ENCODE measurements at regions not wholly inside any gene's neighbourhood (a gene's known extent, or its start where the extent isn't known, plus 50 kb on each side); places are given as distances from the start of the nearest gene placed in this dataset.
"Not testable (repeated sequence)": the region's sequence is repeated elsewhere in the genome, so short reads cannot be mapped to it uniquely, and the experiment has no call there.

DNA sequence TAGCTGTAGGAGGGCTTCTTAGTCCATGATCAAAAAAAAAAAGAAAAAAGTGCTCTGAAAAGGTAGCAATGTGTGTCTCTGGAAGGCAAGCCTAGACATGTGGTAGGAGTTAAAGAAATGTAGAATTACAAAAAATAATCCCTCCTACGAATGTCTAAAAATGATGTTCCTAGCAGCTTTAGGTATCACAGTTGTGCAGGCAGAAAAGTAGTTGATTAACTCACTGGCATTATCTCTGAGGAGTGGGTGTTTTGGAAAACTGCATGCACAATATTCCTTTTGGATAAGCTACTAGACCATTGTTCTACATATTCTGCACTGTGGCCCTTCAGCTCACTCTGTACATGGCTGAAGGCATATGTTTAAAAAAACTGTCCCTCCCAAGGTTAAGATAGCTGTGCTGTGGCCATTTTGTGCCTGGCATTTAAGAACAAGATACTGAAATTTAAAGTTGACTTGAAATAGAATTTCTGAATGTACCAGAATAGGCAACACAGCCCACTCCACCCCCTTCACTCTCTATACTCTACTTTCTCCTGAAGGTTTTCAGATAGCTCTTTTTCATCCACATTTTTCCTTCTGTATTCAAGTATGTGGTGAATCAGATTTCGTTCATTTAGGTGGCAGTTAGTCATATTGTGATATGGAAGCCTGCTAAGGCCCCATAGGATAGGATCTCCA is 463.9 kb upstream of the LRRC7 start:
- no peak for TF ChIP-seq TAF1 (IDR thresholded peaks at IDR 0.05; ENCODE audit: borderline replicate concordance, low read depth, low read length)
- TF ChIP-seq POLR2A (IDR thresholded peaks at IDR 0.05; ENCODE audit: low read depth, low read length), result no peak
- TF ChIP-seq POLR2AphosphoS5 (IDR thresholded peaks at IDR 0.05; ENCODE audit: low read depth, low read length), result no peak
- FAIRE-seq, result no peak
- no peak for DNase-seq (ENCODE audit: insufficient read length)

DNA sequence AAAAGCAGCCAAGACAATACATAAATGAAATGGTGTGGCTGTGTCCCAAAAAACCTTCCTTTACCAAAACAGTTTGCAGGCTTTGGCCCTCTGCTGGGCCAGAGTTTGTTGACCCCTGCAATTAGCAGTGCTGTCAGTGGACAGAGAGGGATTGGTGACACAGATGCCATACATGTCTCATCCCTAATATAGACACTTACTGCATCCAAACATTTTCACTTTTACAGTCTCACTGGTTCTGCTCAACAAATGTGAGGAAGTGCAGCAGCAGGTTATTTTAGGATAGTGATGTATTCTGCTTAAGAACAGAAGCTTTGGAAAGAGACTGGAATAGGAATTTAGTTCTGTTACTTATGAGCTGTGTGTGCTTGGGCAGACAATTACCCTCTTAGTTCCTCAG is 462.8 kb upstream of the LRRC7 start:
- TF ChIP-seq POLR2A (IDR thresholded peaks at IDR 0.05; ENCODE audit: low read depth, low read length) (no peak), POLR2AphosphoS5 (IDR thresholded peaks at IDR 0.05; ENCODE audit: low read depth, low read length) (no peak), TAF1 (IDR thresholded peaks at IDR 0.05; ENCODE audit: borderline replicate concordance, low read depth, low read length) (no peak)
- FAIRE-seq, result no peak
- no peak for DNase-seq (ENCODE audit: insufficient read length)

DNA sequence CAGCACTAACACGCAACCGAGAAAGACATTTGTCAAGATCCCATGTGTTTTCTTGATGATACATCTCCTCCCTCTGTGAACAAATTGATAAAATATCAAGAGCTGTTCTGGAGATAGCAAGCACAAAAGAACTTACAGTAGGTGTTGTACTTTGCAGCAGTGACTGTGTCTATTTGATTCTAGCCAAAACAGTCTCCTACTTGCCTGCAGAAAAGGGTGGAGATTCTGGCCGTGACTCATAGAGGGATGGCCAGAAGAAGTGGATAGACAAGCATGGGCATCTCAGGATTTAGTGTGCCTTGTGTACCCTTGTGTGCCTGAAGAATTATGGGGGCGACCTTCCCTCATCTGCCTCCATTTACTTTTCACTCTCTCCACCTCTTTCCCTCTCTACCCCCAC is 458.4 kb upstream of the LRRC7 start:
- DNase-seq (ENCODE audit: insufficient read length) (no peak), FAIRE-seq (no peak)
- no peak for TF ChIP-seq TAF1 (IDR thresholded peaks at IDR 0.05; ENCODE audit: borderline replicate concordance, low read depth, low read length)
- no peak for TF ChIP-seq POLR2AphosphoS5 (IDR thresholded peaks at IDR 0.05; ENCODE audit: low read depth, low read length)
- TF ChIP-seq POLR2A (IDR thresholded peaks at IDR 0.05; ENCODE audit: low read depth, low read length), result no peak

DNA sequence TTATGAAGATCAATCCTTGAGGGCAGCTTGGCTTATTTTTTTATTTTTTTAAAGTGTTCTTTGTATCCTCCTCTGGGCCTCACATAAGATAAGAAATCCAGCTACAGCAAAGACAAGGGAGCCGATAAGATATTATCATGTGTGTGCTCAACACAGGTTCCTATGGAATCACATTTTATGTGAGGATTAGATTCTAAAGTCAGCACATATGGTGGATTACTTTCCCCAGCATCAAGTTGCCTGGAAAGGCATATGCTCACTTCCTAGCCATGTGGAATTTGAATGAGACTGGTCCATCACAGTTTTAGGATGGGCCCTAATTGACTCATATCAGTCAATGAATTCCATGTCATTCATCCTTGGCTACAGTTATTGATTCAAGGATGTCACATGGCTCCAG is 456.9 kb upstream of the LRRC7 start:
- FAIRE-seq (no peak), DNase-seq (ENCODE audit: insufficient read length) (no peak)
- TF ChIP-seq POLR2A (IDR thresholded peaks at IDR 0.05; ENCODE audit: low read depth, low read length), result no peak
- TF ChIP-seq TAF1 (IDR thresholded peaks at IDR 0.05; ENCODE audit: borderline replicate concordance, low read depth, low read length), result no peak
- no peak for TF ChIP-seq POLR2AphosphoS5 (IDR thresholded peaks at IDR 0.05; ENCODE audit: low read depth, low read length)

DNA sequence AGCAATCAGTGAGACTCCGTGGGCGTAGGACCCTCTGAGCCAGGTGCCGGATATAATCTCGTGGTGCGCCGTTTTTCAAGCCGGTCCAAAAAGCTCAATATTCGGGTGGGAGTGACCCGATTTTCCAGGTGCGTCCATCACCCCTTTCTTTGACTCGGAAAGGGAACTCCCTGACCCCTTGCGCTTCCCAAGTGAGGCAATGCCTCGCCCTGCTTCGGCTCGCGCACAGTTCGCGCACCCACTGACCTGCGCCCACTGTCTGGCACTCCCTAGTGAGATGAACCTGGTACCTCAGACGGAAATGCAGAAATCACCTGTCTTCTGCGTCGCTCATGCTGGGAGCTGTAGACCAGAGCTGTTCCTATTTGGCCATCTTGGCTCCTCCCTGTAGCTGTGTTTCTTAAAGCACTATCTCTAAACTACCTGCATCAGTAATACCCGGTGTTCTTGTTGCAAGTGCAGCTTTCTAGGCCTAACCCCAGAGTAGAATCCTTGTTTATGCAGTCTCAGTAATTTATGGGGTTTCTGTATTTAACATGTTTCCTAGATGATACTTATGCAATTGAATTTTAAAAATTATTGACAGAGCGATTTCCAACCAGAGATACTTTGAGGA is 447.5 kb upstream of the LRRC7 start:
- not testable (repeated sequence) for DNase-seq (ENCODE audit: insufficient read length); FAIRE-seq

DNA sequence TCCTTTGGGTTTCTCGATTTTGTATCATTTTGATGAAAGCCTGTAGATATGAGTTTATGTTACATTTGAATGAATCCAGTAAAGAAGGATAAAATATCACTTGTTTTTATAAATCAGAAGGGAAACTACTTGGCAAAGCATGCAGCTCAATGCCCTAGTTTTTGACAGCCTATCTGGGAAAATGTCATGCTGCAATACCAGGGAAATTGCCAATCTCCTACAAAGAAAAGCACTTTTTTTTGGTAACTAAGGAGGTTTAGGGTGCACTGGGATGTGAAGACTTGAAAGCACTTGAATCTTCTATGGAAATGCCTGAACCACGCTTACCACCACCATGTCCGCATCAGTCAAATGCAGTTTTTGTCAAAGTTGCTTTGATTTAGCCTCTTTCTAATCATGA is 446.9 kb upstream of the LRRC7 start:
- no peak for DNase-seq (ENCODE audit: insufficient read length)
- TF ChIP-seq POLR2AphosphoS5 (IDR thresholded peaks at IDR 0.05; ENCODE audit: low read depth, low read length), result no peak
- no peak for TF ChIP-seq TAF1 (IDR thresholded peaks at IDR 0.05; ENCODE audit: borderline replicate concordance, low read depth, low read length)
- no peak for TF ChIP-seq POLR2A (IDR thresholded peaks at IDR 0.05; ENCODE audit: low read depth, low read length)
- no peak for FAIRE-seq

DNA sequence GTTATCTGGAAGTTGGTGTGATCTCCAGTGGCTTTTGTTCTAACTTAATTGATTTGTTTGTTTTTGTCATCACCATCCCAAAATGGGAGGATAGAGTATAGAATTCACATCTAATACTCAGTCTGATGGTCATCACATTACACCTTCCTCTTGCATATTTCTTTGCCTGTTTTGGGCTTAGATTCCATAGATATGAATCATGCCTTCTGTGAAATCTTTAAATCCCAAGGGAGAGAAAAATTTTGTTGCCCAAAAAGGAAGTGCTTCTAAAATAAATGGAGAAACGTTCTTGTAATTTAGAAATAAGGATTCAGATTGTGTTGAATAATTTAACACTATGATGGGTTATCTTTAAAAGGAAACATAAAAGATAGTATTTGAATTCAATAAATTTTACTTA is 446.0 kb upstream of the LRRC7 start:
- TF ChIP-seq POLR2A (IDR thresholded peaks at IDR 0.05; ENCODE audit: low read depth, low read length) (no peak), TAF1 (IDR thresholded peaks at IDR 0.05; ENCODE audit: borderline replicate concordance, low read depth, low read length) (no peak), POLR2AphosphoS5 (IDR thresholded peaks at IDR 0.05; ENCODE audit: low read depth, low read length) (no peak)
- FAIRE-seq, result no peak
- no peak for DNase-seq (ENCODE audit: insufficient read length)

DNA sequence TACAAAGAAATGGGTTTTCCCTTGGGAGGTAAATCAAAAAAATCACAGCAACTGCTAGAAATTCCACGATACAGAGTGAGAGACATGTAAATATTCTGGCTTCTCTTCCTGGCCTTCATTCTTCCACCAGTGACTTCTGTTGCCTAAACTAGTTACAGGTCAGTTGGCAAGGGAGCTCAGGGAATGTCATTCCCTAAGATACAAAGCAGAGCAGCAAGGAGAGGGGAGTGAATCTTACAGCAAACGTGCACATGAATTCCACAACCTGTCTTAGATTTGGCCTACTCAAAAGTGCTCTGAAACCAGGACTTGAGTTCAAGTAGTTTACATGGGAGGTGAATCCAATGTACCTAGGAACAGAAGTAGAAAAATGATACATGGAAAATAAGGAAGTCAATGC is 445.3 kb upstream of the LRRC7 start:
- TF ChIP-seq POLR2A (IDR thresholded peaks at IDR 0.05; ENCODE audit: low read depth, low read length), result no peak
- TF ChIP-seq TAF1 (IDR thresholded peaks at IDR 0.05; ENCODE audit: borderline replicate concordance, low read depth, low read length), result no peak
- TF ChIP-seq POLR2AphosphoS5 (IDR thresholded peaks at IDR 0.05; ENCODE audit: low read depth, low read length), result no peak
- DNase-seq (ENCODE audit: insufficient read length) (no peak), FAIRE-seq (no peak)

DNA sequence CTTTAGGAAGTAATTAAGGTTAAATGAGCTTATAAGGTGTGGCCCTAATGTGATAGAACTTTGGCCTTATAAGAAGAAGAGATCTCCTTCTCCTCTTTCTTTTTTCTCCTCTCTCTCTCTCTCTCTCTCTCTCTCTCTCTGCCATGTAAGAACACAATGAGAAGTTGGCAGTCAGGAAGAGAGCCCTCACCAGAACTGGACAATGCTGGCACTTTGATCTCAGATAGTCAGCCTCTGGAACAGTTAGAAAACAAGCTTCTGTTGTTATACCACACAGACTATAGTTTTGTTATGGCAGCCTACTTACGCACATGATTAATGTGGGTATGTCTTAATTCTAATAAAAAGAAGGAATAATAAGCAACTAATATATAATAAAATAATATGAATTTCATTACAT is 444.2 kb upstream of the LRRC7 start:
- TF ChIP-seq TAF1 (IDR thresholded peaks at IDR 0.05; ENCODE audit: borderline replicate concordance, low read depth, low read length), result no peak
- no peak for FAIRE-seq
- no peak for DNase-seq (ENCODE audit: insufficient read length)

DNA sequence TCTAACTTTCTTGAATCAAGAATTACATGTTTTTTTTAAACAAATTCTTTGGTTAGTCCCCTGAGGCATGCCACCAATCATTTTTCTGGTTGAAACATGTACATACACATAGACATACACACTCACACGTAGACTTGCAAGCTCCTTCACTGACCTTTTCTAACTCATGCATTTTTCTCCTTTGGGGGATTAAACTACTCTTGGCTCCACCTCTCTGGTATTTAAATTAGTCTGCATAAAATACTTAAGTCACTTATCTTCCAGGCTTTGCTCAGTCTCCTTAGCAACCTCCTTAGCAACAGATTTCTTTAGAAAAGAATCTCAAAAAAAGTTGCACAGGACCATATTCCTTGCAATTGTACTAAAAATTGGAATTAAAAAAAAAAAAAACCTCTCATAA is 440.9 kb upstream of the LRRC7 start:
- no peak for TF ChIP-seq TAF1 (IDR thresholded peaks at IDR 0.05; ENCODE audit: borderline replicate concordance, low read depth, low read length)
- TF ChIP-seq POLR2A (IDR thresholded peaks at IDR 0.05; ENCODE audit: low read depth, low read length), result no peak
- no peak for TF ChIP-seq POLR2AphosphoS5 (IDR thresholded peaks at IDR 0.05; ENCODE audit: low read depth, low read length)
- FAIRE-seq (no peak), DNase-seq (ENCODE audit: insufficient read length) (no peak)

DNA sequence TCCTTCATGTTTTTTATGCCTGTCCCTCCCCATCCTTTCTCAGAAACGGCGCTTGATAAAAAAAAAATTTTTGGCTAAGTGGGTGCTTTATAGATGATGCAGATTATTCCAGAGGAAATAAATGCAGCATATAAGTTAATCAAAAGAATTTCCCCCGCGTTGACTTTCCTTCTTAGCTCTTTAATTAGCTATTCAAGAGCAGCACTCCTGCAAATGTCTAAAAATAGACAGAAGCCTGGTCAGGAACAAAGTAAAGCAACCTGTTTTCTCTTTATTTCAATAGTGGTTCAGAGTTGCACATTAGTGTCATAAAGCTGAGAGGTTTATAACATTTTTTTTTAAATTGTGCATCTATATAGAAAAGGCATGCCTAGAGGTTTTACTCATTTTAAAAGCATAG is 439.5 kb upstream of the LRRC7 start:
- FAIRE-seq (no peak), DNase-seq (ENCODE audit: insufficient read length) (no peak)
- TF ChIP-seq TAF1 (IDR thresholded peaks at IDR 0.05; ENCODE audit: borderline replicate concordance, low read depth, low read length), result no peak
- no peak for TF ChIP-seq POLR2A (IDR thresholded peaks at IDR 0.05; ENCODE audit: low read depth, low read length)
- no peak for TF ChIP-seq POLR2AphosphoS5 (IDR thresholded peaks at IDR 0.05; ENCODE audit: low read depth, low read length)

DNA sequence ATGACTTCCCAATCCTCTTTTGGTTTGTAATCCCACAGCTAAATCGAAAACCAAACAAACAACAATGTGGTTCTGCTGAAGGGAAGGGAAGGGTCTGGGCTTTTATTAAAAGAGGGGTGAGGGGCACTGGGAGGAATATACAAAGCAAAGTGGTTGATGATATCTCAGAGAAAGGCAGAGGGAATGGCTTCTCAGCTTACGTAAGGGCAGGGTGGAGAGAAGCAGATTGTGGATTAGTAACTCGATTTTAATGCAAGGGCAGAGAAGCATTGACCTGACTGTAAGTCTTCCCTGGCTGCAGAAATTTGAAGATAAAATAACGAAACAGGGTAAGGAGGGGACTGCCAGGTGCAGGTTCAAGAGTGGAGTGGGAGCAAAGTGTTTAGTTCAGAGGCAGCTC is 438.2 kb upstream of the LRRC7 start:
- TF ChIP-seq TAF1 (IDR thresholded peaks at IDR 0.05; ENCODE audit: borderline replicate concordance, low read depth, low read length) (no peak), POLR2A (IDR thresholded peaks at IDR 0.05; ENCODE audit: low read depth, low read length) (no peak), POLR2AphosphoS5 (IDR thresholded peaks at IDR 0.05; ENCODE audit: low read depth, low read length) (no peak)
- FAIRE-seq (no peak), DNase-seq (ENCODE audit: insufficient read length) (no peak)

DNA sequence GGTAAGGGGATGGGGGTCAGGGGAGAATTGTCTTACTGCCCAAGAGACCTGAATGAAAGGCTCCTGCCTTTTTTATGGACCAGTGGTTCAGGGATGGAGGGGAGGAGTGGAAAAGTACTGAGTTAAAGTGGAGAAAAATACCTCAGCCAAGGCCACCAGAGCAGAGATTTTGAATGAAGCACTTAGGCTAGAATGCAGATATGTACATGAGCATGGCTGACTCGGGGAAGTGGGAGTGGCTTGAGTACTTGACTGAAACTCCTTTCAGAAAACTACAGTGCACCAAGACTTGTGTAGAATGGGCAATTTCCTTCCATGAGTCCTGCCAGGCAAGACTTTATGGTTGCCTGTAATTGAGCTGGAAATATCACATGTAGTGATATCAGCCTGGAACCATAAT is 429.6 kb upstream of the LRRC7 start:
- no peak for TF ChIP-seq POLR2AphosphoS5 (IDR thresholded peaks at IDR 0.05; ENCODE audit: low read depth, low read length)
- TF ChIP-seq POLR2A (IDR thresholded peaks at IDR 0.05; ENCODE audit: low read depth, low read length), result no peak
- TF ChIP-seq TAF1 (IDR thresholded peaks at IDR 0.05; ENCODE audit: borderline replicate concordance, low read depth, low read length), result no peak
- no peak for FAIRE-seq
- DNase-seq (ENCODE audit: insufficient read length), result no peak

All from GM12892 (cell line).